ENCODE measurements at regions not wholly inside any gene's neighbourhood (a gene's known extent, or its start where the extent isn't known, plus 50 kb on each side); places are given as distances from the start of the nearest gene placed in this dataset.

- ATAC-seq (peak; percentile 39), DNase-seq (ENCODE audit: low spot score) (peak; percentile 61)
Measured at GRCh38 chr3:42013691-42014457, 52.0 kb upstream of the ULK4 start.

GRCh38 chr3:42012935-42013690, 51.2 kb upstream of the ULK4 start:
- ATAC-seq (peak; percentile 88), DNase-seq (ENCODE audit: low spot score) (peak; percentile 79)

GRCh38 chr3:42012383-42012934, 50.6 kb upstream of the ULK4 start:
- no peak for ATAC-seq
- no peak for DNase-seq (ENCODE audit: low spot score)
